Right renal pelvis (tissue), 4 donors: ENCODE measurements at regions not wholly inside any gene's neighbourhood (a gene's known extent, or its start where the extent isn't known, plus 50 kb on each side); places are given as distances from the start of the nearest gene placed in this dataset.

ENCODE experiments used
- DNase-seq, 4 donors: peaks; one replicate each; pipeline ENCODE4 v3.0.0-alpha.2; 2013; ENCODE audit warnings: low read depth in 4 of 4, low spot score in 3 of 4, missing footprints in 1 of 4

- DNase-seq, result no peak
These were observed 528.4 kb downstream of the MIAT start for GRCh38 chr22:27185760-27186302.

DNA sequence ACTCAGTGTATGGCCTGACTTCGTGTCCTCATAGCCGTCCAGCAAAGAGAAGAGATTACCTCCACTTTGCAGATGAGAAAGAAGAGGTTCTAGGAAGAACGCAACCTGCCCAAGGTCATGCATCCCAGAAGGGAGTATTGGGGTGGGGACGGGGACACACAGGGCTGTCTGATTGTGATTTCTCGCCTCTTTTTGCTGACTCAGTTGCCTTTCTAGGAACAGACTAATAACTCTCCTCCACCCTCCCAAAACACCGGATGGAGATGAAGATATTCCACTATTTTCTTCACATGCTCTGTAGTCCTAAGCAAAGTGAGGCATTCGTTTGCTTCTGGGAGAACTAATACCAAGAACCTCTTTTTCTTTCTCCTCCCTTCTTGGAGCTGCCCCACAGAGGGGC lies 529.3 kb downstream of the MIAT start:
- no peak for DNase-seq

- DNase-seq, result no peak
These were observed 534.9 kb downstream of the MIAT start for GRCh38 chr22:27192135-27192829.

DNA sequence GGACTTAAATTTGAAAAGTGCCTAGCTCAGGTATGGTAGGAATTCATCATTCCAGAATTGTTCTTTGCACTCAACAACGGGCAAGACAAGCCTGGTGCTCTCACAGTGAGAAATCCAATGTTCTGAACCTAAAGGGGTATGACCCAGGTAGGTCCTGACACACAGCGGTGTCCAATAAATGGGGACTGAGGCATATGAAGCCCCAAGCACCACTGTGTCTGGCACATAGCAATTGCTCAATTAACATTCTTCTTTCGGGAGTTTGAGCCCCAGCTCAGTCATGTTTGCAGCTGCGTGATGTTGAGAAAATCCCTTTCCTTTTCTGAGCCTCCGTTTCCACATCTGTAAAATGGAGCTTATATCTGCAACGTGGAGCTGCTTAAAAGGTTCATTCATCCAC lies 535.8 kb downstream of the MIAT start:
- no peak for DNase-seq

GRCh38 chr22:27193636-27194035 lies 536.2 kb downstream of the MIAT start:
- DNase-seq, result no peak

GRCh38 chr22:27194096-27194748 lies 536.8 kb downstream of the MIAT start:
- no peak for DNase-seq

- DNase-seq, result no peak
These were observed 537.7 kb downstream of the MIAT start for GRCh38 chr22:27195094-27195493.

DNA sequence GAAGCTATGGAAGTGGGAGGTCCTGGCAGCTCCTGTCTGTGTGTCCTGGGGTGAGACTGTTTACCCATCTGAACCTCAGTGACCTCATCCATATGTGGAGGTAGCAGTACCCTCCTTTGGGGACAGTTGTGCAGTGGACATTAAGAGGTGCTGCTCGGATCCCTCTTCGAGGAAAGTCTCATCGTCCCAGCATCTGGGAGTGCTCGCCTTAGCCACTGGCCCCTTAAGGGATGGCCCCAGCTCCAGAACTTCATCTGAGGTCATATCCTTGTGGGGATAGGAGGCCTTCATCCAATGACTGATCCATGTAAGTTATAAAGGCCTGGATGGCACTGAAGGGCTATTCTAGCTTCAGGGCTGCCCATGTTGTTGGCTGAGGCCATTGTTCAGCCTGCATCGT lies 538.1 kb downstream of the MIAT start:
- no peak for DNase-seq

DNA sequence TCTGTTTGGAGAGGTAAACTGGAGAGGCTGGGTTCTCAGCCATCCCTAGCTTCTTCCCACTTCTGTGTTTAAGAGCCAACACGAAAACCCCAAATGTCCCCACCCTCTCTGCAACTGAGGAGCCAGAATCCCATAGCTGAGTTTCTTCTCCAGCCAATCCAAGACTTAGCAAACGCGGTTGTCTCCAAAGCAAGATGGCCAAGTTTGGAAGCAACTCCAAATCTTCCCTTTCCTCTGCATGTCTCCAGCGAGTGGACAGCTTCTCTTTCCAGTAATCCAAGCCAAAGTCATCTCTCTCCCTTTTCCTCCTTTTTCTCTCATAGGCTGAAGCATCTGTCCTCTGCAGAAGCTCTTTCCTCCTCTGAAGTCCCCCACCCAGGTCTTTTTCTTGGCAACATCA lies 539.2 kb downstream of the MIAT start:
- no peak for DNase-seq

DNA sequence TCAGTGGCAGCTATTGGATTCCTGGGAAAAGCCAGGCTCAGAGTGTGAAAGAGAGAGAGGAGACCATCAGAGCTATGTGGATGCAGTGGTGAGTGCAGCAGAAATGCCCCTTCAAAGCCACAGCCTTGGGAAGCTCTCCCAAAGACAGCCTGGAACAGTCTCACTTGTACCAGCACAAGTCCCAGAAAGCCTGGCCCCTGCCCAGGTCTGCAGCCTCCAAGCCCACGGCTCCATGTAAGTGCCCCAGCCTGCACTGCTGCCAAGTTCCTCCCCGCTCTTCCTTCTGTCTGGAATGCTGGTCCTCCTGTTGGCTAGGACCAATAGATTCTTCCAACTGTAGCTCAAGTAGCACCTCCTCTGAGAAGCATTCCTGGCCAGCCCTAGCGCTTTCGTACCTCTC lies 539.7 kb downstream of the MIAT start:
- DNase-seq, result no peak

- no peak for DNase-seq
These were observed 540.2 kb downstream of the MIAT start for GRCh38 chr22:27197618-27198017.

- DNase-seq, result no peak
These were observed 541.2 kb downstream of the MIAT start for GRCh38 chr22:27198518-27199035.

- no peak for DNase-seq
These were observed 542.0 kb downstream of the MIAT start for GRCh38 chr22:27199354-27199753.

DNA sequence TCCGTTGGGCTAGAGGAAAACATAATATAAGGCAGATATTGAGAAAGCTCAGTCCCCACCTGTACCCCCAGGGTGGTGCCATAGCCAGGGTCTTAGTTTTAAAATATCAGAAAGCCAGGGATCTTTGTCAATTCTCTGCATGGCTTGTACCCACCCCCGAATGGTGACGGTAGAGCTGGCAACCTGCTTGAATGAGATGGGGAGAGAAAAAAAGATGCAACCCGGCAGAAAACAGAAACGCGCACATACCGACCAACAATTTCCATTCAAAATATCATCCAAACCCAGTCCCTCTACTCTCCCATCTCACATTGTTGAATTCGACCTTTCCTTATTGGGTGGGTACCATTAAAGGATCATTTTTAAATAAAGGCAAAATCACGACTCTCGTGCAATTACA lies 543.9 kb downstream of the MIAT start:
- no peak for DNase-seq

- DNase-seq, result no peak
These were observed 544.4 kb downstream of the MIAT start for GRCh38 chr22:27201741-27202140.

- no peak for DNase-seq
These were observed 545.9 kb downstream of the MIAT start for GRCh38 chr22:27203276-27203660.

- DNase-seq, result no peak
These were observed 546.9 kb downstream of the MIAT start for GRCh38 chr22:27204280-27204679.

DNA sequence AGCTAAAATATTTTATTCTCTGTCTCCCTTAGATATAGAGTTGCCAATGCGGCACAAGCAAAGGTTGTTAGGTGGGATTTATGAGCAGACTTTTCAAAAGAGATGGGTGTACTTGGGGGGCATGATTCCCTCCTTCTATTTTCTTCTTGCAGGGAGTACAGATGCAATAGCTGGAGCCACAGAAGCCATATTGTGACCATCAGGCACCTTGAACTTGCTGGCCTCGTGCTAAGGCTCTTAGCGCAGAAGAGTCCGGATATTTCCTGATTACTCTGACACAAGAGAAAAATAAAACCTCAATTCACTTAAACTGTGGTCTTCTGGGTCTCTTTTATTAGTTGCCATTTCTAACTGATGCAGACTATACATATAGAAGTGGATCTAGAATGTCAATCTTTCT lies 547.4 kb downstream of the MIAT start:
- no peak for DNase-seq

- DNase-seq, result no peak
These were observed 548.3 kb downstream of the MIAT start for GRCh38 chr22:27205492-27206373.

- DNase-seq, result no peak
These were observed 549.2 kb downstream of the MIAT start for GRCh38 chr22:27206374-27207133.
